ENCODE measurements at regions not wholly inside any gene's neighbourhood (a gene's known extent, or its start where the extent isn't known, plus 50 kb on each side); places are given as distances from the start of the nearest gene placed in this dataset.

DNA sequence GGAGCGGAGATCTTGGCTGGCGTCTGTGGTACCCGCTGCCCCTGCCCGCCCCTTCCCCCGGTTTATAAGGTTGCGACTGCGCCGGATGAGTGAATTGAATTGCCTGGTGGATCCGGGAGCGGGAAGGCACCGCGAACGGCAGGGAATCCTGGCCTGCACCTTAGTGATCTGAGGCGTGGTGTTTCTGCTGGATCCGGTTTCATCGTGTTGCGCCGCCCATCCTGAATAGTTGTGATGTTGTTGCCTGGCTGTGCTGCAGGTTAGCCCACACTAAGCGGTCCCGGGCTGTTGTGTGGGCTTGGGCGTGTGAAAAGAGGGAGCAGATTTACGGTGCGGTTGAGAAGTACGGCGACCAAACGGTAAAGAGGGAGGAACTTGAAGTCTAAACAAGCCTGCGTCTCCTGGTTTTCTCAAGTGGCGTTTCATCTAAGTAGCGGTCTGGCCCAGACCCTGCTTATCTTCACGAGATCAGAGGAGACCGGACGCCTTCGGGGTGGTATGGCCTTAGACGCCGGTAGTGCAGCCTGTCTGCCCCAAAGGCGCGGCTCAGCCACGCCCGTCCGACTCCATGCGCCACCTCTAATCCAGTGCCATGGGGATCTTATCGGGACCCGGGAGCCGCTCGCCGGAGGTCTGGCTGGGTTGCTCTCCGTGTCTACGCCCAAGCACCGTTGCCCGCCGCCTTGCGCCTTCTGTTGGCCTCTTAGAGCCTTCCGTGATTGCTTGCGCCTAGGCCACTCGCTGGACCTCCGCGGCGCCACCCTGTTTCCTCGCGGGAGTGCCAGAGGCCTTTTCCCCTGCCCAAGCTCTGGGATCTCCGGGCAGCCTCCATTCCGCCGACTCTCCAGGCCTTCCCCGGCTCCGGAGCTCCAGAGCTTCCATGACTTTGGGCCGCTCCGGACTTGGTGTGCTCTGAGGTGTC, 87.5 kb upstream of the RHOU start:
- TF ChIP-seq, protein P1, sequence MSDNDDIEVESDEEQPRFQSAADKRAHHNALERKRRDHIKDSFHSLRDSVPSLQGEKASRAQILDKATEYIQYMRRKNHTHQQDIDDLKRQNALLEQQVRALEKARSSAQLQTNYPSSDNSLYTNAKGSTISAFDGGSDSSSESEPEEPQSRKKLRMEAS (IDR thresholded peaks at IDR 0.05; ENCODE audit: insufficient read depth, insufficient read length), result no peak
- peak; percentile 89 for TF ChIP-seq EZH2 (IDR thresholded peaks at IDR 0.05; ENCODE audit: borderline replicate concordance, low read depth, low read length, severe bottlenecking)
- ChIA-PET POLR2A (no interaction called here), CTCF (no interaction called here)
- peak overlapping the region in 2 of 3 experiments; percentile 16 to 34 for H3K4me3 ChIP-seq (replicated peaks in 1 of 3; ENCODE audit: insufficient read depth in 1 of 3, low read depth in 1 of 3, low read length in 3 of 3)
- no peaks in the 10 kb centered on the region for H4K20me1 ChIP-seq (replicated peaks; ENCODE audit: control insufficient read depth, extremely low read depth, insufficient read depth, low read length)
- FAIRE-seq, result no peak
- peaks cover 4% of the 10 kb centered on the region for H3K4me1 ChIP-seq (ENCODE audit: control insufficient read depth, extremely low read depth, insufficient read depth, low read length)
- no peak overlapping the region for H3K27ac ChIP-seq (ENCODE audit: insufficient read depth, low read depth, low read length)
- DNase-seq (ENCODE audit: low read depth, low spot score), result no peak
- H3K79me2 ChIP-seq (ENCODE audit: control insufficient read depth, insufficient read depth, low read length), result no peaks in the 10 kb centered on the region
- intact Hi-C loops (cut with micrococcal nuclease) (no loop called here), dilution Hi-C loops (cut with MboI; ENCODE audit: extremely low pct_ligation_motif_present, low sequenced_read_pairs) (no loop called here)
- H3K9me3 ChIP-seq (replicated peaks; ENCODE audit: control insufficient read depth, insufficient read depth, low read length), result no peaks in the 10 kb centered on the region
- H2AFZ ChIP-seq (ENCODE audit: low read depth, low read length), result peak overlapping the region; percentile 3
- H3K9ac ChIP-seq (replicated peaks; ENCODE audit: extremely low read depth, insufficient read depth, low read length), result no peak overlapping the region
- H3K27me3 ChIP-seq (ENCODE audit: control insufficient read depth in 2 of 2, insufficient read depth in 2 of 2, low read length in 2 of 2), result peaks cover 25 to 41% of the 10 kb centered on the region in 2 experiments
- H3K4me2 ChIP-seq (ENCODE audit: insufficient read depth, low read length), result peak overlapping the region; percentile 16
- H3K36me3 ChIP-seq (ENCODE audit: control insufficient read depth in 2 of 2, extremely low read depth in 1 of 2, insufficient read depth in 2 of 2, low read length in 2 of 2), result no peaks in the 10 kb centered on the region
- BruUV-seq (replicated peaks), result no TSS peak
- H3K9me1 ChIP-seq (replicated peaks; ENCODE audit: control insufficient read depth, extremely low read depth, insufficient read depth, low read length), result no peaks in the 10 kb centered on the region

DNA sequence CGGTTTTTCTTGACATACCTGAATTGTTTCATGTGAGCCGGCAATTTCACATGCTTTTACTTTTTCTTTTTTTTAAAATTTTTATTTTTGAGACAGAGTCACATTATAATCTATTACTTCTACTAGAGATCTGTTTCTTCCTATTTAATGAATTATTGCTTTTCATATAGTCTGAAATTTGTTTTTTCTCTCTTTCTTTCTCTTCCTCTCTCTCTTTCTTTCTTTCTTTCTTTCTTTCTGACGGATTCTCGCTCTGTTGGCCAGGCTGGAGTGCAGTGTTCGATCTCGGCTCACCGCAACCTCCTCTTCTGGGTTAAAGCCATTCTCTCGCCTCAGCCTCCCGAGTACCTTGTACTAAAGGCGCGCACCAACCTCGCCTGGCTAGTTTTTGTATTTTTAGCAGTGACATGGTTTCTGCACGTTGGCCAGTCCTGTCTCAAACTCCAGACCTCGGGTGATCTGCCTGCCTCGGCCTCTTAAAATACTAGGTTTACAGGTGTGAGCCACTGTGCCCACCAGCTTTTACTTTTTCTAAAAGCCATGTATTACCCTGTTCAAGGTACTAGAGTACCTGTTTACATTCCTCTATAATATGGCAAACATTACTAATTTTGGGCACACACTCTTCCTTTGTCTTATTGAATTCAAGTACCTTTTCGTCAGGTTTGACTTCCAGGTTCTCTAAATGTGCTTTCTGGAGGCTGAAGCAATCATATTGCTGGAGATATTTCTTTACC, 86.5 kb upstream of the RHOU start:
- peaks cover 25 to 43% of the 10 kb centered on the region in 2 experiments for H3K27me3 ChIP-seq (ENCODE audit: control insufficient read depth in 2 of 2, insufficient read depth in 2 of 2, low read length in 2 of 2)
- H3K9me1 ChIP-seq (replicated peaks; ENCODE audit: control insufficient read depth, extremely low read depth, insufficient read depth, low read length), result no peaks in the 10 kb centered on the region
- no peaks in the 10 kb centered on the region for H3K36me3 ChIP-seq (ENCODE audit: control insufficient read depth in 2 of 2, extremely low read depth in 1 of 2, insufficient read depth in 2 of 2, low read length in 2 of 2)
- H3K27ac ChIP-seq (ENCODE audit: insufficient read depth, low read depth, low read length), result no peak overlapping the region
- intact Hi-C loops (cut with micrococcal nuclease) (no loop called here), dilution Hi-C loops (cut with MboI; ENCODE audit: extremely low pct_ligation_motif_present, low sequenced_read_pairs) (no loop called here)
- FAIRE-seq (peak; percentile 12), DNase-seq (ENCODE audit: low read depth, low spot score) (no peak)
- TSS peak; percentile 33 for BruUV-seq (replicated peaks)
- ChIA-PET POLR2A (no interaction called here), CTCF (no interaction called here)
- TF ChIP-seq POLR2AphosphoS5 (IDR thresholded peaks at IDR 0.05; ENCODE audit: insufficient read depth, low read depth, low read length), result no peak
- no peak for TF ChIP-seq EZH2 (IDR thresholded peaks at IDR 0.05; ENCODE audit: borderline replicate concordance, low read depth, low read length, severe bottlenecking)
- no peak for TF ChIP-seq GATA2 (IDR thresholded peaks at IDR 0.05; ENCODE audit: insufficient read depth, insufficient read length, low read depth, low read length)
- TF ChIP-seq FOS (IDR thresholded peaks at IDR 0.05; ENCODE audit: borderline replicate concordance, insufficient read depth, low read length), result no peak
- TF ChIP-seq POLR2A (IDR thresholded peaks at IDR 0.05; ENCODE audit: low read depth, low read length), result no peak
- TF ChIP-seq, protein P1 (IDR thresholded peaks at IDR 0.05; ENCODE audit: insufficient read depth, insufficient read length), result no peak
- TF ChIP-seq JUN (IDR thresholded peaks at IDR 0.05; ENCODE audit: borderline replicate concordance, insufficient read depth, insufficient read length, low read depth), result no peak
- TF ChIP-seq, protein P2, sequence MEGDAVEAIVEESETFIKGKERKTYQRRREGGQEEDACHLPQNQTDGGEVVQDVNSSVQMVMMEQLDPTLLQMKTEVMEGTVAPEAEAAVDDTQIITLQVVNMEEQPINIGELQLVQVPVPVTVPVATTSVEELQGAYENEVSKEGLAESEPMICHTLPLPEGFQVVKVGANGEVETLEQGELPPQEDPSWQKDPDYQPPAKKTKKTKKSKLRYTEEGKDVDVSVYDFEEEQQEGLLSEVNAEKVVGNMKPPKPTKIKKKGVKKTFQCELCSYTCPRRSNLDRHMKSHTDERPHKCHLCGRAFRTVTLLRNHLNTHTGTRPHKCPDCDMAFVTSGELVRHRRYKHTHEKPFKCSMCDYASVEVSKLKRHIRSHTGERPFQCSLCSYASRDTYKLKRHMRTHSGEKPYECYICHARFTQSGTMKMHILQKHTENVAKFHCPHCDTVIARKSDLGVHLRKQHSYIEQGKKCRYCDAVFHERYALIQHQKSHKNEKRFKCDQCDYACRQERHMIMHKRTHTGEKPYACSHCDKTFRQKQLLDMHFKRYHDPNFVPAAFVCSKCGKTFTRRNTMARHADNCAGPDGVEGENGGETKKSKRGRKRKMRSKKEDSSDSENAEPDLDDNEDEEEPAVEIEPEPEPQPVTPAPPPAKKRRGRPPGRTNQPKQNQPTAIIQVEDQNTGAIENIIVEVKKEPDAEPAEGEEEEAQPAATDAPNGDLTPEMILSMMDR (IDR thresholded peaks at IDR 0.05; ENCODE audit: extremely low read depth in 1 of 2, insufficient read depth in 1 of 2, low read depth in 1 of 2, low read length in 2 of 2), result no peak
- no peak for TF ChIP-seq MYC (IDR thresholded peaks at IDR 0.05; ENCODE audit: low read depth, low read length)
- no peak overlapping the region for H3K9ac ChIP-seq (replicated peaks; ENCODE audit: extremely low read depth, insufficient read depth, low read length)
- H2AFZ ChIP-seq (ENCODE audit: low read depth, low read length), result no peak overlapping the region
- H3K79me2 ChIP-seq (ENCODE audit: control insufficient read depth, insufficient read depth, low read length), result no peaks in the 10 kb centered on the region
- H3K4me2 ChIP-seq (ENCODE audit: insufficient read depth, low read length), result peak overlapping the region; percentile 16
- no peak overlapping the region for H3K4me3 ChIP-seq (replicated peaks in 1 of 3; ENCODE audit: insufficient read depth in 1 of 3, low read depth in 1 of 3, low read length in 3 of 3)
- H3K4me1 ChIP-seq (ENCODE audit: control insufficient read depth, extremely low read depth, insufficient read depth, low read length), result peaks cover 4% of the 10 kb centered on the region
- no peaks in the 10 kb centered on the region for H3K9me3 ChIP-seq (replicated peaks; ENCODE audit: control insufficient read depth, insufficient read depth, low read length)
- H4K20me1 ChIP-seq (replicated peaks; ENCODE audit: control insufficient read depth, extremely low read depth, insufficient read depth, low read length), result no peaks in the 10 kb centered on the region
